T-cell (primary cell): ENCODE measurements at regions not wholly inside any gene's neighbourhood (a gene's known extent, or its start where the extent isn't known, plus 50 kb on each side); places are given as distances from the start of the nearest gene placed in this dataset.

Source experiments
- ATAC-seq, 4 experiments: fragments of 200-7000 bp in 3 of 4; fragments of 150-1000 bp in 1 of 4; cut with Tn5 transposase; replicated peaks in 1 of 4; 1 replicate in 3 of 4; 2 replicates in 1 of 4; pipeline ENCODE4 v1.10.0; 2021; ENCODE audit warnings: moderate library complexity in 3 of 4, mild to moderate bottlenecking in 2 of 4, moderate number of reproducible peaks in 1 of 4
- CTCF ChIA-PET, 2 donors: fragments of 300-600 bp; sonication (Branson Sonifier 250); formaldehyde crosslinking; loops; one replicate each; lab custom pipeline; 2022; ENCODE audit warnings: antibody characterized with exemption in 2 of 2; lab: Charles Lee
- POLR2A ChIA-PET, 2 donors: fragments of 300-600 bp; sonication (Branson Sonifier 250); formaldehyde crosslinking; loops; one replicate each; lab custom pipeline; 2022; ENCODE audit warnings: antibody characterized with exemption in 2 of 2; lab: Charles Lee
- DNase-seq, 35 experiments: peaks; one replicate each; pipeline versions ENCODE4 v3.0.0 to v3.0.0-alpha.2; 2013 to 2023
- H3K27ac ChIP-seq: one replicate; pipeline ENCODE4 v1.5.1; 2013; ENCODE audit warnings: low read length
- H3K27me3 ChIP-seq, 2 experiments: replicated peaks in 1 of 2; 1 replicate in 1 of 2; 2 replicates in 1 of 2; pipeline versions ENCODE4 v1.6.1 to v1.7.0; 2013; ENCODE audit warnings: low read length in 1 of 2, mixed read lengths in 1 of 2; ENCODE audit not compliant: control insufficient read depth in 2 of 2, insufficient read depth in 2 of 2; ENCODE audit errors: extremely low read depth in 1 of 2
- H3K36me3 ChIP-seq, 2 donors: 1 replicate in 1 of 2; 2 replicates in 1 of 2; pipeline versions ENCODE4 v1.6.1 to v1.7.0; 2013; ENCODE audit warnings: low read length in 1 of 2; ENCODE audit not compliant: control insufficient read depth in 2 of 2, insufficient read depth in 1 of 2; ENCODE audit errors: extremely low read depth in 1 of 2
- H3K4me1 ChIP-seq, 2 experiments: 1 replicate in 1 of 2; 2 replicates in 1 of 2; pipeline versions ENCODE4 v1.6.1 to v1.7.0; 2013; ENCODE audit warnings: low read length in 2 of 2, mixed read lengths in 1 of 2; ENCODE audit not compliant: insufficient read depth in 2 of 2, control insufficient read depth in 1 of 2; ENCODE audit errors: extremely low read depth in 1 of 2
- H3K4me3 ChIP-seq, 2 donors: 1 replicate in 1 of 2; 2 replicates in 1 of 2; pipeline versions ENCODE4 v1.5.1 to v1.7.0; 2013; ENCODE audit warnings: mild to moderate bottlenecking in 2 of 2, low read length in 1 of 2, moderate library complexity in 1 of 2; ENCODE audit not compliant: control insufficient read depth in 1 of 2; ENCODE audit errors: extremely low read depth in 1 of 2
- H3K9me3 ChIP-seq: 2 replicates; pipeline ENCODE4 v1.7.0; 2013
- H3K27ac Mint-ChIP-seq, 2 donors: one replicate each; pipeline ENCODE4 v1.8.0; 2020 to 2021; ENCODE audit warnings: mild to moderate bottlenecking in 2 of 2, mixed read lengths in 2 of 2
- H3K27me3 Mint-ChIP-seq, 2 donors: one replicate each; pipeline ENCODE4 v1.8.0; 2021 to 2022; ENCODE audit warnings: mixed read lengths in 2 of 2
- H3K36me3 Mint-ChIP-seq: one replicate; pipeline ENCODE4 v1.8.0; 2021; ENCODE audit warnings: mixed read lengths
- H3K4me1 Mint-ChIP-seq, 3 donors: one replicate each; pipeline ENCODE4 v1.8.0; 2020 to 2022; ENCODE audit warnings: mixed read lengths in 3 of 3, mild to moderate bottlenecking in 1 of 3
- H3K4me3 Mint-ChIP-seq, 3 donors: one replicate each; pipeline ENCODE4 v1.8.0; 2020 to 2022; ENCODE audit warnings: mild to moderate bottlenecking in 3 of 3, mixed read lengths in 3 of 3, moderate library complexity in 3 of 3
- H3K9me3 Mint-ChIP-seq, 3 donors: one replicate each; pipeline ENCODE4 v1.8.0; 2020 to 2022; ENCODE audit warnings: mixed read lengths in 3 of 3
- WGBS: methylation state at CpG from one replicate; pipeline ENCODE4 v1.1.5; 2013; ENCODE audit warnings: missing lambda C conversion rate; ENCODE audit not compliant: insufficient coverage; 5-methylcytosine and 5-hydroxymethylcytosine counted together

DNA sequence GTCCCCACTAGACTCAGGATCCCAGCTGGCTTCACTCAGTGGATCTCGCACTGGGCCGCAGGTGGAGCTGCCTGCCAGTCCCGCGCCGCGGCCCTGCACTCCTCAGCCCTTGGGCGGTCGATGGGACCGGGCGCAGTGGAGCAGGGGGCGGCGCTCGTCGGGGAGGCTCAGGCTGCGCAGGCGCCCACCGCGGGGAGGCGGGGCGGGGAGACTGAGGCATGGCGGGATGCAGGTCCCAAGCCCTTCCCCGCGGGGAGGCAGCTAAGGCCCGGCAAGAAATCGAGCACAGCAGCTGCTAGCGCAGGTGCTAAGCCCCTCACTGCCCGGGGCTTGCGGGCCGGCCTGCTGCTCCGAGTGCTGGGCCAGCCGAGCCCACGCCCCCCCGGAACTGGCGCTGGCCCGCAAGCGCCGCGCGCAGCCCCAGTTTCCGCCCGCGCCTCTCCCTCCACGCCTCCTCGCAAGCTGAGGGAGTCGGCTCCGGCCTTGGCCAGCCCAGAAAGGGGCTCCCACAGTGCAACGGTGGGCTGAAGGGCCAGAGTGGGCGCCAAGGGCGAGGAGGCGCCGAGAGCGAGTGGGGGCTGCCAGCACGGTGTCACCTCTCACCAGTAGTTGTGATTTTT lies 1038.0 kb downstream of the PCDH19 start:
- Mint-ChIP-seq H3K4me1 (no peaks in the 10 kb centered on the region), H3K9me3 (no peaks in the 10 kb centered on the region), H3K4me3 (no peak overlapping the region), H3K27ac (no peak overlapping the region), H3K36me3 (no peaks in the 10 kb centered on the region), H3K27me3 (peaks cover 0 to 7% of the 10 kb centered on the region in 2 donors)
- 95% methylated on average over 38 of the region's 53 CpGs for WGBS
- CTCF ChIA-PET, result no interaction called here
- Histone ChIP-seq H3K36me3 (no peaks in the 10 kb centered on the region), H3K4me3 (no peak overlapping the region), H3K27me3 (no peaks in the 10 kb centered on the region), H3K9me3 (no peaks in the 10 kb centered on the region), H3K27ac (no peak overlapping the region), H3K4me1 (no peaks in the 10 kb centered on the region)
- POLR2A ChIA-PET, result no interaction called here
- DNase-seq, result no peak
- ATAC-seq, result no peak

DNA sequence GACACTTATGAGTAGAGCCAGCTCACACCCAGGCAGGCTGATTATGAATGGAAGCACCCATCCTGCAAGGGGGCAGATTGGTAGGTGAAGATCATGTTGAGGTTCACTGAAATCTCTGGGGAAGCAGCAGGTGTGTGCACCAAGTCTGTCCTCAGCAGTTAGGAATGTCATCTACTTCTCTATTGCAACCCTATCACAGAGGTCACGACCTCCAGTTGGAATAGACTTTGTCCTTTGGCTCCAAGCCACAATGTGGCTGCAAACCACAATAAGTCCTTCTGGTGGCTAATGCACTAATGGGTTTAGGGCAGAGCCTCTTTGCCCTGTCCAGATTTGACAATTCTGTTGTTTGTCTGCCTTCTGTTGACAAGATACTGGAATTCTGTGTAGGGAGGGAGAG lies 1056.7 kb downstream of the PCDH19 start:
- no peak overlapping the region for H3K27ac Mint-ChIP-seq
- H3K27me3 Mint-ChIP-seq, result peaks cover 0 to 9% of the 10 kb centered on the region in 2 donors

DNA sequence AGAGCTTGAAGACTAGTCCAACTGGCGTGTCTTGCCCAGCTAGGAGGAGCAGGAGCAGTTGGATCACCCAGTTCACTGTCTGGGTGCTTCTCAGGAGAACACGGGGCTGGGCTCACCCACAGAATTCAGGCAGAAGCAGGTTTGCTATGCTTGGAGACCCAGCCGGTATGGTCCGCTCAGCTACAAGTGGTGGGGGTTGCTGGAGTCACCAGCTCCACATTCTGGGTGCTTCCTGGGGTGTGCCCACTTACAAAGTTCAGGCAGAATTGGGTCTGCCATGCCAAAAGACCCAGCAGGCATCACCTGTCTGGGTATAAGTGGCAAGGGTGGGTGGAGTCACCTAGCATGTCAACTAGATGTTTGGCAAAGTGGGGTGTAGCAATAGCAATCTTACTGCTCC lies 1061.8 kb downstream of the PCDH19 start:
- no peaks in the 10 kb centered on the region for H3K27me3 ChIP-seq
- Mint-ChIP-seq H3K36me3 (no peaks in the 10 kb centered on the region), H3K4me3 (no peak overlapping the region), H3K4me1 (no peaks in the 10 kb centered on the region), H3K9me3 (peaks cover 0 to 10% (median 5%) of the 10 kb centered on the region in 3 donors), H3K27me3 (peaks cover 0 to 9% of the 10 kb centered on the region in 2 donors), H3K27ac (no peak overlapping the region)
- CTCF ChIA-PET, result no interaction called here
- no peaks in the 10 kb centered on the region for H3K36me3 ChIP-seq
- no peak overlapping the region for H3K4me3 ChIP-seq
- DNase-seq (no peak), ATAC-seq (no peak)
- no peaks in the 10 kb centered on the region for H3K4me1 ChIP-seq
- WGBS, result 57% methylated on average over 1 of the region's 4 CpGs
- POLR2A ChIA-PET, result no interaction called here
- H3K9me3 ChIP-seq, result no peaks in the 10 kb centered on the region
- H3K27ac ChIP-seq, result no peak overlapping the region

More for the DNA sequence above, 1056.7 kb downstream of the PCDH19 start:
- Histone ChIP-seq H3K4me1 (no peaks in the 10 kb centered on the region), H3K36me3 (no peaks in the 10 kb centered on the region), H3K27ac (no peak overlapping the region), H3K9me3 (no peaks in the 10 kb centered on the region), H3K4me3 (no peak overlapping the region), H3K27me3 (no peaks in the 10 kb centered on the region)
- ChIA-PET CTCF (no interaction called here), POLR2A (no interaction called here)
- Mint-ChIP-seq H3K4me3 (no peak overlapping the region), H3K9me3 (peaks cover 0 to 5% (median 4%) of the 10 kb centered on the region in 3 donors), H3K4me1 (no peaks in the 10 kb centered on the region), H3K36me3 (no peaks in the 10 kb centered on the region)
- no CpG with 5 or more reads among the region's 1 CpG for WGBS
- no peak for ATAC-seq
- no peak for DNase-seq

- Histone ChIP-seq H3K27me3 (no peaks in the 10 kb centered on the region), H3K4me3 (no peak overlapping the region), H3K27ac (no peak overlapping the region), H3K36me3 (no peaks in the 10 kb centered on the region), H3K4me1 (no peaks in the 10 kb centered on the region), H3K9me3 (no peaks in the 10 kb centered on the region)
- no peaks in the 10 kb centered on the region for H3K36me3 Mint-ChIP-seq
- CTCF ChIA-PET, result no interaction called here
- H3K9me3 Mint-ChIP-seq, result peaks cover 0 to 3% (median 0%) of the 10 kb centered on the region in 3 donors
- ATAC-seq (no peak), DNase-seq (no peak)
- H3K27me3 Mint-ChIP-seq, result no peaks in the 10 kb centered on the region
- H3K27ac Mint-ChIP-seq, result no peak overlapping the region
- POLR2A ChIA-PET, result no interaction called here
- H3K4me1 Mint-ChIP-seq, result no peaks in the 10 kb centered on the region
- no peak overlapping the region for H3K4me3 Mint-ChIP-seq
Observed at GRCh38 chrX:99308302-99308701, 1101.8 kb downstream of the PCDH19 start.

DNA sequence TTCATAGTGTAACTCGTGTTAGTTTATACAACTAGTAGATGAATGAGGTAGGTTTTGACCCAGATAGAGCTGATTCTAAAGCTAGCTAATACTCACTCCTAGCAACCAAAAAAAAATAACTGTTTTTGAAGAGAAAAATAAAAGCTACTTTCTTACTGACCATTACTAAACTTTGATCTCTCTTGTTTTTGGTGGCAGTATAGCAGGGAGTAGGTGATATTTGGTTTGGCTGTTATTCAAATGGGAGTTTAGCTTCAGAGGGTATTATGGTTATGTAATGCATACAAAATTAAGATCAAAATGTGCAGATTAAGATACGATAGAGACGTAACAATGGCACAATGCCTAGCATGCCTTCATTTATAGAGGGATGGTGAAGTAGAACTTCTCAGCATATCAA lies 1104.5 kb downstream of the PCDH19 start:
- no peaks in the 10 kb centered on the region for H3K27me3 Mint-ChIP-seq

GRCh38 chrX:99301990-99302389 lies 1108.1 kb downstream of the PCDH19 start:
- no peak overlapping the region for H3K27ac Mint-ChIP-seq
- Histone ChIP-seq H3K36me3 (no peaks in the 10 kb centered on the region), H3K9me3 (no peaks in the 10 kb centered on the region), H3K27ac (no peak overlapping the region), H3K4me3 (no peak overlapping the region), H3K27me3 (no peaks in the 10 kb centered on the region), H3K4me1 (no peaks in the 10 kb centered on the region)
- ATAC-seq, result no peak
- WGBS, result no CpG with 5 or more reads among the region's 2 CpGs
- POLR2A ChIA-PET, result no interaction called here
- no peaks in the 10 kb centered on the region for H3K36me3 Mint-ChIP-seq
- H3K27me3 Mint-ChIP-seq, result no peaks in the 10 kb centered on the region
- CTCF ChIA-PET, result no interaction called here
- DNase-seq, result no peak
- H3K4me1 Mint-ChIP-seq, result no peaks in the 10 kb centered on the region
- no peaks in the 10 kb centered on the region for H3K9me3 Mint-ChIP-seq
- H3K4me3 Mint-ChIP-seq, result no peak overlapping the region

More for the DNA sequence above, 1104.5 kb downstream of the PCDH19 start:
- no peak for DNase-seq
- no peak overlapping the region for H3K27ac ChIP-seq
- no peak overlapping the region for H3K4me3 ChIP-seq
- no CpG with 5 or more reads among the region's 3 CpGs for WGBS
- no peaks in the 10 kb centered on the region for H3K36me3 Mint-ChIP-seq
- no peak overlapping the region for H3K4me3 Mint-ChIP-seq
- no peaks in the 10 kb centered on the region for H3K4me1 Mint-ChIP-seq
- no peaks in the 10 kb centered on the region for H3K9me3 Mint-ChIP-seq
- H3K27ac Mint-ChIP-seq, result no peak overlapping the region
- POLR2A ChIA-PET, result no interaction called here
- no peaks in the 10 kb centered on the region for H3K4me1 ChIP-seq
- CTCF ChIA-PET, result no interaction called here
- H3K36me3 ChIP-seq, result no peaks in the 10 kb centered on the region
- no peaks in the 10 kb centered on the region for H3K27me3 ChIP-seq
- H3K9me3 ChIP-seq, result no peaks in the 10 kb centered on the region
- ATAC-seq, result no peak

DNA sequence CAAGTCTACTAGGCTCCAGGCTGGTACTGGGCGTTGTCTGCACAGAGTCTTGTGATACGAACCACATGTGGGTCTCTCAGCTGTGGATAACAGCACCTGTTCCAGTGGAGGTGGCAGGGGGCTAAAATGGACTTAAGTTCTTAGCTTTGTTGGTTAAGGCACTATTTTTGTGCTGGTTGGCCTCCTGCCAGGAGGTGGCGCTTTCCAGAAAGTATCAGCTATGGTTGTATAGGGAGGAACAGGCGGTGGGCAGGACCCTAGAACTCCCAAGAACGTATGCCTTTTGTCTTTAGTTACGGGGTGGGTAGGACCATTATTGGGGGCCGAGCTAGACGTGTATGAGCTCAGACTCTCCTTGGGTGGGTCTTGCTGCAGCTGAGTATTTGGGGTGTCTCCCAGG lies 1138.4 kb downstream of the PCDH19 start:
- H3K36me3 Mint-ChIP-seq, result no peaks in the 10 kb centered on the region
- CTCF ChIA-PET, result no interaction called here
- Histone ChIP-seq H3K9me3 (no peaks in the 10 kb centered on the region), H3K27ac (no peak overlapping the region), H3K27me3 (no peaks in the 10 kb centered on the region), H3K4me1 (no peaks in the 10 kb centered on the region), H3K4me3 (no peak overlapping the region), H3K36me3 (no peaks in the 10 kb centered on the region)
- no peaks in the 10 kb centered on the region for H3K4me1 Mint-ChIP-seq
- DNase-seq (no peak), ATAC-seq (no peak)
- no peak overlapping the region for H3K4me3 Mint-ChIP-seq
- POLR2A ChIA-PET, result no interaction called here
- 82% methylated on average over 2 of the region's 8 CpGs for WGBS
- peaks cover 0 to 13% of the 10 kb centered on the region in 2 donors for H3K27me3 Mint-ChIP-seq
- H3K27ac Mint-ChIP-seq, result no peak overlapping the region
- peaks cover 0 to 12% (median 8%) of the 10 kb centered on the region in 3 donors for H3K9me3 Mint-ChIP-seq
